DND-41 (cell line): ENCODE measurements at regions not wholly inside any gene's neighbourhood (a gene's known extent, or its start where the extent isn't known, plus 50 kb on each side); places are given as distances from the start of the nearest gene placed in this dataset.

Experiments
- ATAC-seq: fragments of 200-7000 bp; cut with Tn5 transposase; 3 replicates; pipeline ENCODE4 v1.9.1; 2021; ENCODE audit warnings: low read depth; ENCODE audit not compliant: insufficient read depth
- DNase-seq: peaks from one replicate; pipeline ENCODE4 v3.0.0-alpha.2; 2020
- H2AFZ ChIP-seq: 2 replicates; pipeline ENCODE4 v1.6.0; 2012; ENCODE audit warnings: low read depth, low read length
- H3K27ac ChIP-seq: 2 replicates; pipeline ENCODE4 v1.5.1; 2012; ENCODE audit warnings: low read length, inconsistent platforms
- H3K27me3 ChIP-seq: fragments of 200-600 bp; sonication (generic); 2 replicates; pipeline ENCODE4 v1.6.0; 2012; ENCODE audit warnings: low read length, mild to moderate bottlenecking, inconsistent platforms; ENCODE audit not compliant: insufficient read depth, poor library complexity
- H3K36me3 ChIP-seq: 2 replicates; pipeline ENCODE4 v1.5.1; 2012; ENCODE audit warnings: low read length, inconsistent platforms; ENCODE audit not compliant: insufficient read depth
- H3K4me1 ChIP-seq: 2 replicates; pipeline ENCODE4 v1.5.1; 2012; ENCODE audit warnings: mild to moderate bottlenecking, low read length; ENCODE audit not compliant: insufficient read depth
- H3K4me2 ChIP-seq: 2 replicates; pipeline ENCODE4 v1.6.0; 2012; ENCODE audit warnings: mild to moderate bottlenecking, moderate library complexity, low read length, inconsistent platforms; ENCODE audit not compliant: insufficient read depth
- H3K4me3 ChIP-seq, 2 experiments: fragments of 200-600 bp in 1 of 2; shearing (Covaris generic) in 1 of 2; 2 replicates each; pipeline ENCODE4 v1.5.1; 2012 to 2016; ENCODE audit warnings: inconsistent platforms in 2 of 2, low read length in 2 of 2, mild to moderate bottlenecking in 2 of 2, low read depth in 1 of 2, moderate library complexity in 1 of 2
- H3K79me2 ChIP-seq: 2 replicates; pipeline ENCODE4 v1.6.0; 2012; ENCODE audit warnings: low read length, inconsistent platforms; ENCODE audit not compliant: insufficient read depth
- H3K9ac ChIP-seq: 2 replicates; pipeline ENCODE4 v1.6.0; 2012; ENCODE audit warnings: low read depth, mild to moderate bottlenecking, inconsistent platforms, low read length, moderate library complexity
- H3K9me3 ChIP-seq: 2 replicates; pipeline ENCODE4 v1.5.1; 2012; ENCODE audit warnings: low read length, moderate library complexity, mild to moderate bottlenecking, inconsistent platforms; ENCODE audit not compliant: insufficient read depth, severe bottlenecking
- H4K20me1 ChIP-seq: 2 replicates; pipeline ENCODE4 v1.6.0; 2012; ENCODE audit warnings: low read length; ENCODE audit not compliant: insufficient read depth
- CTCF ChIP-seq: IDR thresholded peaks from 2 replicates; pipeline ENCODE4 v1.5.1; 2012; ENCODE audit warnings: borderline replicate concordance, low read length, moderate library complexity, mild to moderate bottlenecking; ENCODE audit not compliant: poor library complexity, severe bottlenecking; ENCODE audit errors: extremely low read depth
- EZH2 ChIP-seq: IDR thresholded peaks from 3 replicates; pipeline ENCODE4 v1.6.1; 2012; ENCODE audit warnings: borderline replicate concordance, low read depth, mild to moderate bottlenecking, moderate library complexity, low read length, inconsistent platforms; ENCODE audit not compliant: severe bottlenecking

- Histone ChIP-seq H3K27me3 (no peaks in the 10 kb centered on the region), H3K27ac (no peak overlapping the region), H3K9me3 (no peaks in the 10 kb centered on the region), H4K20me1 (no peaks in the 10 kb centered on the region), H3K36me3 (no peaks in the 10 kb centered on the region), H3K4me3 (no peak overlapping the region), H3K79me2 (no peaks in the 10 kb centered on the region), H3K9ac (no peak overlapping the region), H3K4me1 (peaks cover 16% of the 10 kb centered on the region), H3K4me2 (no peak overlapping the region), H2AFZ (no peak overlapping the region)
- ATAC-seq (no peak), DNase-seq (no peak)
- TF ChIP-seq CTCF (no peak), EZH2 (no peak)
Observed at GRCh38 chr3:30252474-30252873, 353.9 kb upstream of the TGFBR2 start.

- Histone ChIP-seq H3K36me3 (no peaks in the 10 kb centered on the region), H3K27ac (no peak overlapping the region), H3K4me1 (peaks cover 16% of the 10 kb centered on the region), H3K79me2 (no peaks in the 10 kb centered on the region), H3K9ac (no peak overlapping the region), H4K20me1 (no peaks in the 10 kb centered on the region), H3K4me2 (no peak overlapping the region), H3K27me3 (no peaks in the 10 kb centered on the region), H2AFZ (no peak overlapping the region), H3K9me3 (no peaks in the 10 kb centered on the region), H3K4me3 (no peak overlapping the region)
- no peak for DNase-seq
- ATAC-seq, result no peak
- TF ChIP-seq CTCF (no peak), EZH2 (no peak)
Observed at GRCh38 chr3:30253832-30254231, 352.6 kb upstream of the TGFBR2 start.

- no peaks in the 10 kb centered on the region for H4K20me1 ChIP-seq
- DNase-seq (no peak), ATAC-seq (no peak)
- H2AFZ ChIP-seq, result no peak overlapping the region
- no peak overlapping the region for H3K4me2 ChIP-seq
- no peaks in the 10 kb centered on the region for H3K36me3 ChIP-seq
- no peak overlapping the region for H3K27ac ChIP-seq
- TF ChIP-seq EZH2, result no peak
- no peak for TF ChIP-seq CTCF
- no peaks in the 10 kb centered on the region for H3K9me3 ChIP-seq
- no peaks in the 10 kb centered on the region for H3K79me2 ChIP-seq
- no peaks in the 10 kb centered on the region for H3K4me1 ChIP-seq
- H3K9ac ChIP-seq, result no peak overlapping the region
- no peak overlapping the region for H3K4me3 ChIP-seq
- no peaks in the 10 kb centered on the region for H3K27me3 ChIP-seq
Observed at GRCh38 chr3:30256474-30256873, 349.9 kb upstream of the TGFBR2 start.
